Suprapubic skin (tissue), 4 donors: ENCODE measurements at regions not wholly inside any gene's neighbourhood (a gene's known extent, or its start where the extent isn't known, plus 50 kb on each side); places are given as distances from the start of the nearest gene placed in this dataset.
"Not testable (repeated sequence)": the region's sequence is repeated elsewhere in the genome, so short reads cannot be mapped to it uniquely, and the experiment has no call there.

ENCODE experiments used
- DNase-seq, 2 donors: peaks; one replicate each; pipeline ENCODE4 v3.0.0-alpha.2; 2019; ENCODE audit warnings: low spot score in 2 of 2
- H3K27ac ChIP-seq: fragments of 200-600 bp; sonication (generic); one replicate; pipeline ENCODE4 v1.5.1; 2019
- H3K27me3 ChIP-seq: fragments of 200-600 bp; sonication (generic); one replicate; pipeline ENCODE4 v1.5.1; 2019
- H3K36me3 ChIP-seq: fragments of 200-600 bp; sonication (generic); one replicate; pipeline ENCODE4 v1.5.1; 2019
- H3K4me1 ChIP-seq: fragments of 200-600 bp; sonication (generic); one replicate; pipeline ENCODE4 v1.5.1; 2019
- H3K4me3 ChIP-seq: fragments of 200-600 bp; sonication (generic); one replicate; pipeline ENCODE4 v1.5.1; 2019; ENCODE audit warnings: mild to moderate bottlenecking
- H3K9me3 ChIP-seq: fragments of 200-600 bp; sonication (generic); one replicate; pipeline ENCODE4 v1.5.1; 2019
- WGBS: methylation state at CpG from one replicate; pipeline ENCODE4 v1.1.5; 2018; 5-methylcytosine and 5-hydroxymethylcytosine counted together

DNA sequence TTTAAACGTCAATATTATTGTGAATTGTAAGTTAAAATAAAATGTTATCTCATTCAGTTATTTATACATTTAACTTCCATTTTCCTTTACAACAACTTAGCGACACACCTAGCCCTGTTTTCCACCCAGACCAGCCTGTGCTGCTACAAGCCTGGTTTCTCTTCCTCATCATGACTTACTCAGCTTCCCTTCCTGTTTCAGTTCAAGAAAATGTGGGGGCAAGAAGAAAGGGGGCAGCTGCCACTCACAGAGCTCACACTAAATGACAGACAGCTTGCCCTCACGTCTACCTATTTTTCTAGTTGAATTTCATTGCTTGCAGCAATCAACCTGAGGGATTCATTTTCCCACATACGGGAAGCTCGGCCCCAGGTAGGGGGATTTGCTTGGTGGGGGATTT is 496.4 kb downstream of the GOLGA6L6 start:
- H3K4me1 ChIP-seq, H3K27ac ChIP-seq, DNase-seq, H3K9me3 ChIP-seq, H3K36me3 ChIP-seq, H3K4me3 ChIP-seq, H3K27me3 ChIP-seq: not testable (repeated sequence)
- WGBS = no CpG with 5 or more reads among the region's 5 CpGs

DNA sequence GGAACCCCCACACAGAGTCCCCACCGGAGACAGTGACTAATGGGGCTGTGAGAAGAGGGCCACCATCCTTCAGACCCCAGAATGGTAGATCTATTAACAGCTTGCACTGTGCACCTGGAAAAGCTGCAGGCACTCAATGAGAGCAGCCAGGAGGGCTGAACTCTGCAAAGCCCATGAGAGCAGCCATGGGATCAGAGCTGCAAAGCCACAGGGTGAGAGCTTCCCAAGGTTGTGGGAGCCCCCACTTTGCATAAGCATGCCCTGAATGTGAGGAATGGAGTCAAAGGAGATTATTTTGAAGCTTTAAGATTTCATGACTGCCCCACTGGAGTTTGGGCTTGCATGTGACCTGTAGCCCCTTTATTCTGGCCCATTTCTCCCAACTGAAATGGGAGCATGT is 500.9 kb downstream of the GOLGA6L6 start:
- H3K9me3 ChIP-seq, H3K4me3 ChIP-seq, H3K27me3 ChIP-seq, H3K27ac ChIP-seq, DNase-seq, H3K36me3 ChIP-seq, H3K4me1 ChIP-seq: not testable (repeated sequence)
- WGBS = no CpG with 5 or more reads among the region's 1 CpG

DNA sequence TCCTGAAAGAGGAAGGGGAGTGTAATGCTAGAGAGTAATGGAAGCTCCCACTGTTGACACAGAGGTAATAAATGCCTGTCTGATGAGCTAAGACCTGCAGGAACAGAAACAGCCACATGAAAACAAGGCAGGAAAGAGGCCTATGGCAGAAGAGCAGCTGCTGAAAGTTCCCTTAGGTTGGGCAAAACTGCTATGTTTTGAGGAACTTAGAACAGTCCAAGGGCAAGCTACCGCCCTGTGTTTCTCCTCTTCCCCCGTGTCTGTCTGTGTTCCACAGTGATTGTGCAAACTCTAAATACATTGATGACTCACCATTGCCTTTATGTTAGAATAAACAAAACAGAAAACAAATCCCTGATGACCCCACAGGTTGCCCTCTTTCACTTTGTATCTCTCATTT is 516.6 kb downstream of the GOLGA6L6 start:
- not testable (repeated sequence) for H3K4me1 ChIP-seq, H3K9me3 ChIP-seq, DNase-seq, H3K27ac ChIP-seq, H3K27me3 ChIP-seq, H3K4me3 ChIP-seq, H3K36me3 ChIP-seq
- no CpG with 5 or more reads among the region's 2 CpGs for WGBS

GRCh38 chr15:20022349-20022748 is 519.3 kb downstream of the GOLGA6L6 start:
- H3K27me3 ChIP-seq, H3K36me3 ChIP-seq, H3K9me3 ChIP-seq, H3K4me3 ChIP-seq, DNase-seq, H3K4me1 ChIP-seq, H3K27ac ChIP-seq: not testable (repeated sequence)
- WGBS = no CpG with 5 or more reads among the region's 6 CpGs

DNA sequence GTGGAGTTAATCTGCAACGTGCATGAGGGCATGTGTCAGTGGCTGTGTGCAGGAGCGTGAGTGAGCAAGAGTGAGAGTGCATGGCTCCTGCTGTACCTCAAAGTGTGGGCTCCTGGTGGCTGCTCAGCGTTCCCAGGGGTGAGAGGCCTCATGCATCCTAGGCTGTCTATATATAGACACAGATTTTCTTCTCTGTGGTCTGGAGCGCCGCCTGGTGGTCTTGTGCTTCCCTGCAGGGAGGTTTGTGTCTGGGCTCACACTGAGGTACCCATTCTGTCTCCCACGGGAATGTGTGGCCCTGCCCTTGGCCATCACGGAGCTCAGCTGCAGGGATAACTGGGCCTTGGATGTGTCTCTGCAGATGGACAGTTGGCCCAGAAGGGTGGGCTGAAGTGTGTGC is 520.2 kb downstream of the GOLGA6L6 start:
- WGBS = no CpG with 5 or more reads among the region's 7 CpGs

DNA sequence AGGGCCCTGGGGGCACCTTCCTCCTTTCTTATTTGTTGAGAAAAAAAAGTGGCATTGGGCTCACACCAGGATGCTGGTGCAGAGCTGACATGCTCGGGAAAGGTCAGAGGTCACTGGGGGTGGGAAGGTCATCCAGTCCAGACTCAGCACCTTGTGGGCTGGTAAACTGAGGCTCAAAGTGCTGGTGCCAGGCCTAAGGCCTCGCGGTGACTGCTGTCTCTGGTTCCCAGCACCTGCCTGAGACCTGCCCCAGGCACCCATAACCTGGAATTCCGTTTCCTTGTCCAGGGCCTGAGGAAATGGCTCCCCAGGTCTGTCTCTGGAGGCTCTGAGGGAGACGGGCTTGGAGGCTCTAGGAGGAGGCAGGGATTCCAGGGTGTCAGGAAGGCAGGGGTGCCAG is 521.0 kb downstream of the GOLGA6L6 start:
- H3K27ac ChIP-seq = not testable (repeated sequence)

More for the DNA sequence above, 520.2 kb downstream of the GOLGA6L6 start:
- not testable (repeated sequence) for H3K27me3 ChIP-seq, H3K36me3 ChIP-seq, H3K9me3 ChIP-seq, H3K4me1 ChIP-seq, DNase-seq, H3K27ac ChIP-seq, H3K4me3 ChIP-seq

GRCh38 chr15:20019758-20020157 is 521.8 kb downstream of the GOLGA6L6 start:
- H3K27me3 ChIP-seq, H3K9me3 ChIP-seq, H3K27ac ChIP-seq, H3K36me3 ChIP-seq, DNase-seq, H3K4me3 ChIP-seq, H3K4me1 ChIP-seq: not testable (repeated sequence)
- WGBS = 40% methylated on average over 4 of the region's 6 CpGs

More for the DNA sequence above, 521.0 kb downstream of the GOLGA6L6 start:
- WGBS = no CpG with 5 or more reads among the region's 5 CpGs
- H3K27me3 ChIP-seq, H3K36me3 ChIP-seq, H3K9me3 ChIP-seq, DNase-seq, H3K4me3 ChIP-seq, H3K4me1 ChIP-seq: not testable (repeated sequence)

GRCh38 chr15:20017581-20017980 is 524.0 kb downstream of the GOLGA6L6 start:
- no CpG with 5 or more reads among the region's 8 CpGs for WGBS
- not testable (repeated sequence) for H3K27me3 ChIP-seq, H3K9me3 ChIP-seq, DNase-seq, H3K27ac ChIP-seq, H3K36me3 ChIP-seq, H3K4me3 ChIP-seq, H3K4me1 ChIP-seq

DNA sequence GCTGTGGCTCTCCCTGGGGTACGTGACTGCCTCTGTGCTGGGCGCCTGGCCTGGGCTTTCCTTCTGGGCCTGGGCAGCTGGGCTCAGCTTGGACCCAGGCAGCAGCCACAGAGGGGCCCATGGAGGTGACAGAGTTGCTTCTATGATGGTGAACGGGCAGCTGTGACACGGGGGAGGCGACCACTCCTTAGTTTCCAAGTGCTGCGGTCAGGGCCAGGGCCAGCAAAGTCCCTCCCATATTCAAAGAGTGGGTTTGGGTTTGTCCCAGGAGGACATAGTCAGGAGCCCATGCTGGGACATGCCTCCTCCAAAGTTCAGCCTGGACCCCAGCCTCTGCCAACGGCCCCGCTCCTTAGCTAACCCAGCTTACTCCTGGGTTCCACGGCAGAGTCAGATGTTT is 524.7 kb downstream of the GOLGA6L6 start:
- H3K4me3 ChIP-seq, H3K36me3 ChIP-seq, H3K27me3 ChIP-seq, H3K9me3 ChIP-seq, H3K4me1 ChIP-seq, H3K27ac ChIP-seq, DNase-seq: not testable (repeated sequence)
- WGBS = no CpG with 5 or more reads among the region's 9 CpGs

- not testable (repeated sequence) for DNase-seq, H3K9me3 ChIP-seq, H3K36me3 ChIP-seq, H3K27ac ChIP-seq, H3K27me3 ChIP-seq, H3K4me3 ChIP-seq, H3K4me1 ChIP-seq
- WGBS = 100% methylated on average over 1 of the region's 2 CpGs
These were observed 528.8 kb downstream of the GOLGA6L6 start for GRCh38 chr15:20012837-20013236.

DNA sequence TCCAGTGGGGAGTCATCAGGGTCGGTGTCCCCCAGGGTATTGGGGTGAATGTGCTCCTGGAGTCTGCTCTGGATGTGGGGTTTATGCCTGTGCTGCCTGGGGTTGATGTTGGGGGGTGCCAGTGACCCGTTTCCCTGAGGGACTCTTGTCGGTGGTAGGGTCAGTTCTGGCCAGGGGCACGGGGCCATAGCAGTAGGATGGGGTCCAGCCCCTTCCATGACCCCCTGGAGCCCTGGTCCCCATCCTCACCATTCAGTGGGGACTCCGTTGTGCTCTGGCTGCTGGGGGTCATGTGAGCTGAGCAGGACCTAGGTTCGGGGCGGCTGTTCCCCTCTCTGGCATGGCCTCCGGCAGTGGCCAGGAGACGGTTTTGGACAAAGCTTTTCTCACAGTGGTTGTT is 530.8 kb downstream of the GOLGA6L6 start:
- H3K9me3 ChIP-seq, DNase-seq, H3K4me3 ChIP-seq, H3K36me3 ChIP-seq, H3K27ac ChIP-seq, H3K4me1 ChIP-seq, H3K27me3 ChIP-seq: not testable (repeated sequence)
- WGBS = 40% methylated on average over 1 of the region's 9 CpGs

DNA sequence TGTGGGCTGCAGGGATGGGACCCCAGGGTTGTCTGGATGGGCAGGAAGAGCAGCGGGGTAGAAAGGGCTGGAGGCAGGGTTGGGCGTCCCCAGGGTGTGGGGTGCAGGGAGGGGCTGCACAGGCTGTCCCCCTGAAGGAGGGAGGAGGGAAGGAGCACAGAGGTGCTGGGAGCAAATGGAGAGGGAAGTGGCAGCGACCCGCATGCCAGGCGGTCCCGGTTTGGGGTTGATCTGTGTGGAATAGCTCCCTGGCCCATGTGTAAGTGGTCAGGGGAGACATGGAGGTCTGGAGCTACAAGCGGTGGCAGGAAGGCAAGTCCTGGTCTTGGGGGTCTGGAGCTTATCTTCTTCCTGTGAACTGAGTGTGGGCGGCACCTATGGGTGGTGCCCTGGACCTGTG is 532.0 kb downstream of the GOLGA6L6 start:
- H3K9me3 ChIP-seq, H3K4me3 ChIP-seq, H3K36me3 ChIP-seq, H3K27ac ChIP-seq, DNase-seq, H3K27me3 ChIP-seq, H3K4me1 ChIP-seq: not testable (repeated sequence)
- no CpG with 5 or more reads among the region's 8 CpGs for WGBS

DNA sequence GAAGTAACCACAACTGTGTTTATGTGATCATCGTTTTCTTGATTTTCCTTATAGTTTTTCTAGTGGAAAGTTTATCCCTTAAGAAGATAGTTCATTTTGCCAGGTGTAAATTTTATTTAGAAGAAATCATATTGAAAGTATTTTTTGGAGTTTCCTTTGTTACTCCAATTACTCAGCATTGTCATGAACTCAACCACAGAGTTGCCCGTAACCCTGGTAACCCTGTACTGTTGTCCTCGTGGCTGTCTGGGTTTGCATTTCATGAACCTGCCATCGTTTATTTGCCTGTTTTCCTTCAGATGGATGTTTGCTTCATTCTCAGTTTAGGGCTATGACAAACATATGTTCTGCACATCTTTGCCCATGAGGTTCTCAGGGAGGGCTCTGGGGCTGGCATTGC is 534.3 kb downstream of the GOLGA6L6 start:
- H3K27me3 ChIP-seq, H3K4me1 ChIP-seq, H3K4me3 ChIP-seq, H3K36me3 ChIP-seq, H3K9me3 ChIP-seq, DNase-seq, H3K27ac ChIP-seq: not testable (repeated sequence)
- 81% methylated on average over 4 of the region's 4 CpGs for WGBS

GRCh38 chr15:20003471-20003870 is 538.1 kb downstream of the GOLGA6L6 start:
- not testable (repeated sequence) for H3K36me3 ChIP-seq, DNase-seq, H3K9me3 ChIP-seq, H3K27me3 ChIP-seq, H3K27ac ChIP-seq, H3K4me1 ChIP-seq, H3K4me3 ChIP-seq
- no CpG with 5 or more reads among the region's 4 CpGs for WGBS

GRCh38 chr15:20002560-20002959 is 539.0 kb downstream of the GOLGA6L6 start:
- DNase-seq, H3K27ac ChIP-seq, H3K36me3 ChIP-seq, H3K9me3 ChIP-seq, H3K27me3 ChIP-seq, H3K4me3 ChIP-seq, H3K4me1 ChIP-seq: not testable (repeated sequence)
- WGBS = 45% methylated on average over 1 of the region's 2 CpGs
